NCI-H2196 treated with DMSO at 0.1 percent for 48 hours (cell line): ENCODE measurements at regions not wholly inside any gene's neighbourhood (a gene's known extent, or its start where the extent isn't known, plus 50 kb on each side); places are given as distances from the start of the nearest gene placed in this dataset.
"Not testable (repeated sequence)": the region's sequence is repeated elsewhere in the genome, so short reads cannot be mapped to it uniquely, and the experiment has no call there.

ENCODE experiments used
- DNase-seq: peaks from one replicate; lab custom pipeline; 2025; ENCODE audit not compliant: unreplicated experiment; lab: John Stamatoyannopoulos, UW

- no peak for DNase-seq
These were observed 729.3 kb upstream of the KIF2B start for GRCh38 chr17:53093391-53093790.

- DNase-seq, result no peak
These were observed 730.7 kb upstream of the KIF2B start for GRCh38 chr17:53092072-53092471.

- no peak for DNase-seq
These were observed 732.0 kb upstream of the KIF2B start for GRCh38 chr17:53090770-53091169.

GRCh38 chr17:53088481-53088880 is 734.2 kb upstream of the KIF2B start:
- DNase-seq, result no peak

GRCh38 chr17:53061446-53061845 is 761.3 kb upstream of the KIF2B start:
- DNase-seq, result no peak

GRCh38 chr17:53058031-53058430 is 764.7 kb upstream of the KIF2B start:
- DNase-seq, result no peak

GRCh38 chr17:53046781-53047180 is 775.9 kb upstream of the KIF2B start:
- DNase-seq, result no peak

- DNase-seq, result no peak
These were observed 782.7 kb upstream of the KIF2B start for GRCh38 chr17:53039981-53040380.

- DNase-seq, result no peak
These were observed 789.4 kb upstream of the KIF2B start for GRCh38 chr17:53033297-53033696.

GRCh38 chr17:53032861-53033271 is 789.9 kb upstream of the KIF2B start:
- no peak for DNase-seq

- DNase-seq, result no peak
These were observed 805.5 kb upstream of the KIF2B start for GRCh38 chr17:53017227-53017626.

- no peak for DNase-seq
These were observed 806.6 kb upstream of the KIF2B start for GRCh38 chr17:53016085-53016484.

GRCh38 chr17:53012364-53012763 is 810.4 kb upstream of the KIF2B start:
- DNase-seq, result no peak

- no peak for DNase-seq
These were observed 816.7 kb upstream of the KIF2B start for GRCh38 chr17:53006006-53006405.

GRCh38 chr17:53004902-53005301 is 817.8 kb upstream of the KIF2B start:
- no peak for DNase-seq

GRCh38 chr17:52995881-52996280 is 826.8 kb upstream of the KIF2B start:
- DNase-seq, result no peak

GRCh38 chr17:52995147-52995546 is 827.6 kb upstream of the KIF2B start:
- DNase-seq, result no peak

GRCh38 chr17:52986056-52986662 is 827.6 kb upstream of the CA10 start:
- DNase-seq, result no peak

GRCh38 chr17:52982331-52982730 is 823.8 kb upstream of the CA10 start:
- no peak for DNase-seq

GRCh38 chr17:52979921-52980320 is 821.4 kb upstream of the CA10 start:
- no peak for DNase-seq

GRCh38 chr17:52965856-52966255 is 807.3 kb upstream of the CA10 start:
- no peak for DNase-seq

- DNase-seq, result not testable (repeated sequence)
These were observed 803.2 kb upstream of the CA10 start for GRCh38 chr17:52961751-52962150.

- no peak for DNase-seq
These were observed 798.9 kb upstream of the CA10 start for GRCh38 chr17:52957411-52957810.

GRCh38 chr17:52947418-52947817 is 788.9 kb upstream of the CA10 start:
- no peak for DNase-seq
